CD4-positive, alpha-beta T cell (primary cell): ENCODE measurements at regions not wholly inside any gene's neighbourhood (a gene's known extent, or its start where the extent isn't known, plus 50 kb on each side); places are given as distances from the start of the nearest gene placed in this dataset.
"Not testable (repeated sequence)": the region's sequence is repeated elsewhere in the genome, so short reads cannot be mapped to it uniquely, and the experiment has no call there.

Source experiments
- ATAC-seq: fragments of 200-7000 bp; cut with Tn5 transposase; one replicate; pipeline ENCODE4 v1.10.0; 2022; ENCODE audit warnings: mild to moderate bottlenecking; ENCODE audit not compliant: poor library complexity
- CTCF ChIA-PET: fragments of 350-600 bp; sonication (Branson Sonifier 250); formaldehyde crosslinking; loops from one replicate; lab custom pipeline; 2021; ENCODE audit warnings: antibody characterized with exemption, inconsistent platforms; lab: Charles Lee
- POLR2A ChIA-PET: fragments of 350-600 bp; sonication (Branson Sonifier 250); formaldehyde crosslinking; loops from one replicate; lab custom pipeline; 2021; ENCODE audit warnings: antibody characterized with exemption, inconsistent platforms; lab: Charles Lee
- DNase-seq, 14 experiments: peaks; one replicate each; pipeline ENCODE4 v3.0.0-alpha.2; 2013 to 2020; ENCODE audit warnings: mixed read lengths in 2 of 14
- H3K27ac ChIP-seq, 2 donors: one replicate each; pipeline versions ENCODE4 v1.5.1 to v1.7.0; 2013; ENCODE audit warnings: low read length in 2 of 2, low read depth in 1 of 2, mild to moderate bottlenecking in 1 of 2
- H3K27me3 ChIP-seq, 2 experiments: 1 replicate in 1 of 2; 2 replicates in 1 of 2; pipeline versions ENCODE4 v1.6.1 to v1.7.0; 2013; ENCODE audit warnings: low read length in 2 of 2, control low read depth in 1 of 2, mild to moderate bottlenecking in 1 of 2, moderate library complexity in 1 of 2; ENCODE audit not compliant: insufficient read depth in 2 of 2, control insufficient read depth in 1 of 2
- H3K36me3 ChIP-seq: one replicate; pipeline ENCODE4 v1.6.1; 2013; ENCODE audit warnings: low read length, control low read depth; ENCODE audit not compliant: insufficient read depth
- H3K4me1 ChIP-seq: one replicate; pipeline ENCODE4 v1.6.1; 2013; ENCODE audit warnings: low read length, control low read depth; ENCODE audit not compliant: insufficient read depth
- H3K4me3 ChIP-seq: one replicate; pipeline ENCODE4 v1.5.1; 2013; ENCODE audit warnings: mild to moderate bottlenecking, low read length, moderate library complexity
- H3K9me3 ChIP-seq, 2 experiments: 1 replicate in 1 of 2; 2 replicates in 1 of 2; pipeline versions ENCODE4 v1.6.1 to v1.7.0; 2013; ENCODE audit warnings: low read length in 2 of 2, mild to moderate bottlenecking in 2 of 2, control low read depth in 1 of 2, moderate library complexity in 1 of 2; ENCODE audit not compliant: control insufficient read depth in 1 of 2, insufficient read depth in 1 of 2
- H3K27ac Mint-ChIP-seq: one replicate; pipeline ENCODE4 v1.8.0; 2020; ENCODE audit warnings: mixed read lengths
- H3K27me3 Mint-ChIP-seq: one replicate; pipeline ENCODE4 v1.8.0; 2021; ENCODE audit warnings: mixed read lengths
- H3K36me3 Mint-ChIP-seq: one replicate; pipeline ENCODE4 v1.8.0; 2021; ENCODE audit warnings: low read depth, mixed read lengths
- H3K4me1 Mint-ChIP-seq: one replicate; pipeline ENCODE4 v1.8.0; 2021; ENCODE audit warnings: low read depth, mixed read lengths
- H3K4me3 Mint-ChIP-seq: one replicate; pipeline ENCODE4 v1.8.0; 2020; ENCODE audit warnings: mild to moderate bottlenecking, mixed read lengths
- H3K9me3 Mint-ChIP-seq: one replicate; pipeline ENCODE4 v1.8.0; 2020; ENCODE audit warnings: mixed read lengths
- CTCF ChIP-seq: fragments of 200-600 bp; IDR thresholded peaks from one replicate; pipeline ENCODE4 v1.8.0; 2022; ENCODE audit warnings: antibody characterized with exemption, mild to moderate bottlenecking
- intact Hi-C, 2 experiments: fragments of 100-400 bp; cut with DNase I in 1 of 2; cut with micrococcal nuclease in 1 of 2; formaldehyde crosslinking; loops; one replicate each; pipeline versions ENCODE4 v1.15.1 to v1.9.0; 2023 to 2025; cut with DNase I, micrococcal nuclease

GRCh38 chr13:87553142-87553541 lies 118.0 kb upstream of the SLITRK5 start:
- POLR2A ChIA-PET = interaction anchor here (0.7 kb wide), 1 partner anchor 29 kb away, joined by 3 read pairs; no protein-coding TSS in a partner anchor
- Histone ChIP-seq H3K4me1 (no peaks in the 10 kb centered on the region), H3K9me3 (no peaks in the 10 kb centered on the region), H3K27me3 (no peaks in the 10 kb centered on the region), H3K36me3 (no peaks in the 10 kb centered on the region), H3K27ac (no peak overlapping the region), H3K4me3 (no peak overlapping the region)
- H3K27me3 Mint-ChIP-seq = no peaks in the 10 kb centered on the region
- H3K9me3 Mint-ChIP-seq = no peaks in the 10 kb centered on the region
- H3K36me3 Mint-ChIP-seq = no peaks in the 10 kb centered on the region
- no peak for ATAC-seq
- H3K4me1 Mint-ChIP-seq = no peaks in the 10 kb centered on the region
- no peak overlapping the region for H3K4me3 Mint-ChIP-seq
- no peak overlapping the region for H3K27ac Mint-ChIP-seq
- no peak for DNase-seq
- no peak for TF ChIP-seq CTCF
- CTCF ChIA-PET = no interaction called here
- intact Hi-C loops = no loop called here

GRCh38 chr13:87554045-87554444 lies 117.1 kb upstream of the SLITRK5 start:
- intact Hi-C loops = no loop called here
- Mint-ChIP-seq H3K27ac (no peak overlapping the region), H3K36me3 (no peaks in the 10 kb centered on the region), H3K4me3 (no peak overlapping the region), H3K27me3 (no peaks in the 10 kb centered on the region), H3K9me3 (no peaks in the 10 kb centered on the region), H3K4me1 (no peaks in the 10 kb centered on the region)
- TF ChIP-seq CTCF = no peak
- Histone ChIP-seq H3K36me3 (no peaks in the 10 kb centered on the region), H3K4me3 (no peak overlapping the region), H3K4me1 (no peaks in the 10 kb centered on the region), H3K27ac (no peak overlapping the region), H3K27me3 (no peaks in the 10 kb centered on the region), H3K9me3 (no peaks in the 10 kb centered on the region)
- CTCF ChIA-PET = no interaction called here
- ATAC-seq (no peak), DNase-seq (no peak)
- POLR2A ChIA-PET = no interaction called here

- ChIA-PET CTCF (no interaction called here), POLR2A (no interaction called here)
- Histone ChIP-seq H3K4me3 (no peak overlapping the region), H3K36me3 (no peaks in the 10 kb centered on the region), H3K9me3 (peaks cover 0 to 9% of the 10 kb centered on the region in 2 experiments), H3K27me3 (no peaks in the 10 kb centered on the region), H3K4me1 (no peaks in the 10 kb centered on the region), H3K27ac (no peak overlapping the region)
- Mint-ChIP-seq H3K4me1 (no peaks in the 10 kb centered on the region), H3K9me3 (no peaks in the 10 kb centered on the region), H3K27ac (no peak overlapping the region), H3K36me3 (no peaks in the 10 kb centered on the region), H3K4me3 (no peak overlapping the region), H3K27me3 (no peaks in the 10 kb centered on the region)
- DNase-seq (no peak), ATAC-seq (no peak)
- no peak for TF ChIP-seq CTCF
- intact Hi-C loops = no loop called here
These were observed 113.4 kb upstream of the SLITRK5 start for GRCh38 chr13:87557788-87558187.

GRCh38 chr13:87561580-87561979 lies 109.6 kb upstream of the SLITRK5 start:
- H3K36me3 Mint-ChIP-seq, intact Hi-C loops, H3K27ac ChIP-seq, POLR2A ChIA-PET, H3K27me3 Mint-ChIP-seq, H3K4me3 Mint-ChIP-seq, CTCF ChIA-PET, H3K36me3 ChIP-seq, H3K9me3 ChIP-seq, ATAC-seq, H3K4me3 ChIP-seq, H3K4me1 Mint-ChIP-seq, H3K9me3 Mint-ChIP-seq, H3K27ac Mint-ChIP-seq, H3K4me1 ChIP-seq, H3K27me3 ChIP-seq: not testable (repeated sequence)
- DNase-seq = peak in 1 of 14 experiments; percentile 4
